Neuronal stem cell (in vitro differentiated cells): ENCODE measurements at regions not wholly inside any gene's neighbourhood (a gene's known extent, or its start where the extent isn't known, plus 50 kb on each side); places are given as distances from the start of the nearest gene placed in this dataset.
"Not testable (repeated sequence)": the region's sequence is repeated elsewhere in the genome, so short reads cannot be mapped to it uniquely, and the experiment has no call there.

Experiments
- DNase-seq: peaks from one replicate; pipeline ENCODE4 v3.0.0-alpha.2; 2013; ENCODE audit warnings: low spot score
- H2AFZ ChIP-seq: one replicate; pipeline ENCODE4 v1.6.1; 2013; ENCODE audit warnings: mild to moderate bottlenecking, low read length, inconsistent platforms
- H2AK5ac ChIP-seq: 2 replicates; pipeline ENCODE4 v1.6.1; 2013; ENCODE audit warnings: low read depth, mild to moderate bottlenecking, inconsistent platforms, low read length, moderate library complexity, mixed read lengths
- H2BK120ac ChIP-seq: 2 replicates; pipeline ENCODE4 v1.6.1; 2013; ENCODE audit warnings: low read depth, mild to moderate bottlenecking, inconsistent platforms, low read length, moderate library complexity, mixed read lengths
- H2BK12ac ChIP-seq: one replicate; pipeline ENCODE4 v1.6.1; 2013; ENCODE audit warnings: low read length, inconsistent platforms
- H2BK15ac ChIP-seq: 2 replicates; pipeline ENCODE4 v1.6.1; 2013; ENCODE audit warnings: mild to moderate bottlenecking, low read length, inconsistent platforms, mixed read lengths
- H2BK5ac ChIP-seq: one replicate; pipeline ENCODE4 v1.6.1; 2013; ENCODE audit warnings: inconsistent platforms, mild to moderate bottlenecking, low read length, moderate library complexity
- H3K14ac ChIP-seq: one replicate; pipeline ENCODE4 v1.6.1; 2013; ENCODE audit warnings: low read length, inconsistent platforms
- H3K18ac ChIP-seq: 2 replicates; pipeline ENCODE4 v1.6.1; 2013; ENCODE audit warnings: low read length, inconsistent platforms
- H3K23ac ChIP-seq: 2 replicates; pipeline ENCODE4 v1.6.1; 2013; ENCODE audit warnings: low read depth, mild to moderate bottlenecking, mixed read lengths, low read length, inconsistent platforms; ENCODE audit not compliant: poor library complexity
- H3K27ac ChIP-seq: replicated peaks from 3 replicates; pipeline ENCODE4 v1.5.1; 2013; ENCODE audit warnings: low read length, inconsistent platforms
- H3K27me3 ChIP-seq, 3 experiments: 2 replicates each; pipeline ENCODE4 v1.6.1; 2013; ENCODE audit warnings: low read length in 3 of 3, mild to moderate bottlenecking in 2 of 3, inconsistent platforms in 1 of 3, low read depth in 1 of 3, mixed read lengths in 1 of 3, moderate library complexity in 1 of 3; ENCODE audit not compliant: control insufficient read depth in 3 of 3, insufficient read depth in 3 of 3
- H3K36me3 ChIP-seq, 2 donors: replicated peaks in 1 of 2; 2 replicates each; pipeline ENCODE4 v1.6.1; 2013; ENCODE audit warnings: low read length in 2 of 2; ENCODE audit not compliant: control insufficient read depth in 2 of 2, insufficient read depth in 2 of 2
- H3K4ac ChIP-seq: 2 replicates; pipeline ENCODE4 v1.6.1; 2013; ENCODE audit warnings: inconsistent platforms, mild to moderate bottlenecking, low read length, moderate library complexity
- H3K4me1 ChIP-seq, 2 donors: 1 replicate in 1 of 2; 2 replicates in 1 of 2; pipeline ENCODE4 v1.6.1; 2013; ENCODE audit warnings: low read length in 2 of 2, low read depth in 1 of 2; ENCODE audit not compliant: control insufficient read depth in 2 of 2, insufficient read depth in 1 of 2
- H3K4me2 ChIP-seq: one replicate; pipeline ENCODE4 v1.6.1; 2013; ENCODE audit warnings: mild to moderate bottlenecking, low read length, inconsistent platforms; ENCODE audit not compliant: insufficient read depth, poor library complexity, severe bottlenecking
- H3K4me3 ChIP-seq, 2 donors: 2 replicates each; pipeline ENCODE4 v1.5.1; 2013; ENCODE audit warnings: low read length in 2 of 2, mild to moderate bottlenecking in 2 of 2, inconsistent platforms in 1 of 2, moderate library complexity in 1 of 2
- H3K79me1 ChIP-seq: one replicate; pipeline ENCODE4 v1.6.1; 2013; ENCODE audit warnings: low read depth, mild to moderate bottlenecking, inconsistent platforms, low read length, moderate library complexity
- H3K9ac ChIP-seq: one replicate; pipeline ENCODE4 v1.6.1; 2013; ENCODE audit warnings: mild to moderate bottlenecking, low read depth, low read length, inconsistent platforms; ENCODE audit not compliant: poor library complexity
- H3K9me3 ChIP-seq, 2 donors: replicated peaks in 1 of 2; 2 replicates each; pipeline versions ENCODE3 to v1.6.1; 2013; ENCODE audit warnings: low read length in 2 of 2, mild to moderate bottlenecking in 2 of 2, inconsistent platforms in 1 of 2, low read depth in 1 of 2, mixed read lengths in 1 of 2, moderate library complexity in 1 of 2; ENCODE audit not compliant: control insufficient read depth in 2 of 2, insufficient read depth in 1 of 2
- H4K8ac ChIP-seq: one replicate; pipeline ENCODE4 v1.6.1; 2013; ENCODE audit warnings: low read depth, mild to moderate bottlenecking, inconsistent platforms, low read length, moderate library complexity
- H4K91ac ChIP-seq: one replicate; pipeline ENCODE4 v1.6.1; 2013; ENCODE audit warnings: low read length, low read depth, mild to moderate bottlenecking, inconsistent platforms; ENCODE audit not compliant: poor library complexity
- WGBS, 2 donors: extraction: QIAGEN DNeasy Blood & Tissue Kit; methylation state at CpG; one replicate each; pipeline ENCODE4 v1.1.7; 2013; ENCODE audit warnings: missing lambda C conversion rate in 2 of 2, mixed read lengths in 1 of 2; ENCODE audit not compliant: insufficient read length in 2 of 2, insufficient replicate concordance in 1 of 2; ENCODE audit errors: extremely low coverage in 2 of 2; 5-methylcytosine and 5-hydroxymethylcytosine counted together

GRCh38 chr18:70536370-70537062, 247.7 kb downstream of the SOCS6 start:
- Histone ChIP-seq H2BK15ac (no peak overlapping the region), H2BK12ac (no peak overlapping the region), H3K27ac (no peak overlapping the region), H3K14ac (no peak overlapping the region), H3K27me3 (no peaks in the 10 kb centered on the region), H2BK5ac (no peak overlapping the region), H3K18ac (no peak overlapping the region), H3K4me2 (no peak overlapping the region), H2AK5ac (no peak overlapping the region), H2AFZ (no peak overlapping the region), H3K9me3 (no peaks in the 10 kb centered on the region), H3K4me1 (no peaks in the 10 kb centered on the region), H4K8ac (no peak overlapping the region), H3K23ac (no peak overlapping the region), H2BK120ac (no peak overlapping the region), H3K4ac (no peak overlapping the region), H4K91ac (no peak overlapping the region), H3K9ac (no peak overlapping the region), H3K4me3 (no peak overlapping the region), H3K36me3 (no peaks in the 10 kb centered on the region), H3K79me1 (no peaks in the 10 kb centered on the region)
- no peak for DNase-seq
- no CpG with 5 or more reads among the region's 6 CpGs for WGBS, 2 donors

DNA sequence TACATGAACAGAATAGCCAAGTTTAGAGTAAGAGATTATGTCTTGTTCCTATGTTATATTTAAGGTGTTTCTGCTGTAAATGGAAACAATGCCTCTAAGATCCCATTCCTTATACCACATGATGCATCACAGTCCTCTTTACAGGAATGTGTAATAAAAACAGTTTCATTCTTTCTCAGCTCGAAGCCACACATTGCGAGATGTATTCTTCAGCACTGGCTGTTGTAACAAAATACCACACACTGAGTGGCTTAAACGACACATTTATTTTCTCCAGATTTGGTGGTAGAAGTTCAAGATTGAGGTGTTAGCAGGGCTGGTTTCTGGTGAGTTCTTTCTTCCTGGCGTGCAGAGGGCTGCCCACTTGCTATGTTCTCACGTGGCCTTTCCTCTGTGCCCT, 246.2 kb downstream of the SOCS6 start:
- Histone ChIP-seq H3K18ac (no peak overlapping the region), H3K36me3 (no peaks in the 10 kb centered on the region), H2AFZ (no peak overlapping the region), H3K79me1 (no peaks in the 10 kb centered on the region), H3K23ac (no peak overlapping the region), H2BK12ac (no peak overlapping the region), H2AK5ac (no peak overlapping the region), H3K27me3 (no peaks in the 10 kb centered on the region), H4K8ac (no peak overlapping the region), H3K4me1 (no peaks in the 10 kb centered on the region), H2BK15ac (no peak overlapping the region), H3K9ac (no peak overlapping the region), H3K4ac (no peak overlapping the region), H2BK120ac (no peak overlapping the region), H4K91ac (no peak overlapping the region), H3K27ac (no peak overlapping the region), H3K9me3 (no peaks in the 10 kb centered on the region), H3K4me3 (no peak overlapping the region), H3K14ac (no peak overlapping the region), H3K4me2 (no peak overlapping the region), H2BK5ac (no peak overlapping the region)
- DNase-seq, result no peak
- no CpG with 5 or more reads among the region's 5 CpGs for WGBS, 2 donors

- not testable (repeated sequence) for H3K23ac ChIP-seq, H2BK15ac ChIP-seq, H2AFZ ChIP-seq, H3K36me3 ChIP-seq, H2BK12ac ChIP-seq, H2AK5ac ChIP-seq, H3K27ac ChIP-seq, H3K18ac ChIP-seq, H3K9me3 ChIP-seq, H3K14ac ChIP-seq, H3K4ac ChIP-seq, H3K4me3 ChIP-seq, H3K4me1 ChIP-seq, H4K91ac ChIP-seq, H3K9ac ChIP-seq, H3K27me3 ChIP-seq, H2BK5ac ChIP-seq, H4K8ac ChIP-seq, H3K79me1 ChIP-seq, DNase-seq, H2BK120ac ChIP-seq, H3K4me2 ChIP-seq
- no CpG with 5 or more reads among the region's 1 CpG for WGBS, 2 donors
Measured at GRCh38 chr18:70525322-70525721, 236.5 kb downstream of the SOCS6 start.

GRCh38 chr18:70523792-70524182, 234.9 kb downstream of the SOCS6 start:
- Histone ChIP-seq H2BK120ac (no peak overlapping the region), H3K4ac (no peak overlapping the region), H2BK5ac (no peak overlapping the region), H3K9ac (no peak overlapping the region), H3K4me1 (no peaks in the 10 kb centered on the region), H4K8ac (no peak overlapping the region), H3K23ac (no peak overlapping the region), H3K4me3 (no peak overlapping the region), H2BK12ac (no peak overlapping the region), H2BK15ac (no peak overlapping the region), H3K18ac (no peak overlapping the region), H2AK5ac (no peak overlapping the region), H4K91ac (no peak overlapping the region), H3K4me2 (no peak overlapping the region), H3K79me1 (no peaks in the 10 kb centered on the region), H2AFZ (no peak overlapping the region), H3K27me3 (peaks cover 0 to 3% (median 0%) of the 10 kb centered on the region in 3 experiments), H3K9me3 (no peaks in the 10 kb centered on the region), H3K36me3 (no peaks in the 10 kb centered on the region), H3K14ac (no peak overlapping the region), H3K27ac (no peak overlapping the region)
- WGBS, 2 donors, result no CpG with 5 or more reads among the region's 3 CpGs
- DNase-seq, result no peak
